Activated CD4-positive, alpha-beta T cell treated with anti-CD3 and anti-CD28 coated beads for 4 hours (primary cell): ENCODE measurements at regions not wholly inside any gene's neighbourhood (a gene's known extent, or its start where the extent isn't known, plus 50 kb on each side); places are given as distances from the start of the nearest gene placed in this dataset.

Experiments
- DNase-seq, 2 donors: peaks; one replicate each; pipeline ENCODE4 v3.0.0-alpha.2; 2020

- no peak for DNase-seq
These were observed 146.1 kb downstream of the ZC3H11B start for GRCh38 chr1:219466766-219467165.

GRCh38 chr1:219465212-219466093, 147.5 kb downstream of the ZC3H11B start:
- no peak for DNase-seq

- no peak for DNase-seq
These were observed 149.3 kb downstream of the ZC3H11B start for GRCh38 chr1:219463636-219464035.

GRCh38 chr1:219461981-219462400, 150.9 kb downstream of the ZC3H11B start:
- no peak for DNase-seq

- no peak for DNase-seq
These were observed 151.7 kb downstream of the ZC3H11B start for GRCh38 chr1:219460896-219461815.

- DNase-seq = no peak
These were observed 152.6 kb downstream of the ZC3H11B start for GRCh38 chr1:219460081-219460895.

- DNase-seq = no peak
These were observed 153.4 kb downstream of the ZC3H11B start for GRCh38 chr1:219459351-219460080.

GRCh38 chr1:219446288-219446687, 166.6 kb downstream of the ZC3H11B start:
- DNase-seq = no peak

GRCh38 chr1:219445864-219446263, 167.0 kb downstream of the ZC3H11B start:
- no peak for DNase-seq

GRCh38 chr1:219444474-219444873, 168.4 kb downstream of the ZC3H11B start:
- DNase-seq = no peak

GRCh38 chr1:219443763-219444162, 169.1 kb downstream of the ZC3H11B start:
- DNase-seq = no peak

GRCh38 chr1:219442611-219443061, 170.3 kb downstream of the ZC3H11B start:
- no peak for DNase-seq

- no peak for DNase-seq
These were observed 171.0 kb downstream of the ZC3H11B start for GRCh38 chr1:219441884-219442283.

- no peak for DNase-seq
These were observed 173.5 kb downstream of the ZC3H11B start for GRCh38 chr1:219439376-219439775.

GRCh38 chr1:219438386-219438785, 174.5 kb downstream of the ZC3H11B start:
- no peak for DNase-seq

- no peak for DNase-seq
These were observed 178.0 kb downstream of the ZC3H11B start for GRCh38 chr1:219434923-219435297.

GRCh38 chr1:219434285-219434922, 178.5 kb downstream of the ZC3H11B start:
- DNase-seq = no peak

GRCh38 chr1:219433496-219434131, 179.3 kb downstream of the ZC3H11B start:
- DNase-seq = no peak

GRCh38 chr1:219433001-219433400, 179.9 kb downstream of the ZC3H11B start:
- DNase-seq = no peak

- no peak for DNase-seq
These were observed 180.7 kb downstream of the ZC3H11B start for GRCh38 chr1:219432191-219432606.

- DNase-seq = no peak
These were observed 182.5 kb downstream of the ZC3H11B start for GRCh38 chr1:219430419-219430818.
